WTC11 (cell line): ENCODE measurements at regions not wholly inside any gene's neighbourhood (a gene's known extent, or its start where the extent isn't known, plus 50 kb on each side); places are given as distances from the start of the nearest gene placed in this dataset.

ENCODE experiments used
- AFF4 ChIP-seq: sonication (generic); formaldehyde crosslinking; IDR thresholded peaks from 2 replicates; pipeline ENCODE4 v1.8.1; 2023; ENCODE audit warnings: mild to moderate bottlenecking, missing genetic modification reagents, borderline replicate concordance
- CTCF ChIP-seq: fragments of 200-600 bp; IDR thresholded peaks from 2 replicates; pipeline ENCODE4 v1.8.0; 2022; ENCODE audit warnings: antibody characterized with exemption
- GABPB1 ChIP-seq: sonication (generic); formaldehyde crosslinking; IDR thresholded peaks from 2 replicates; pipeline ENCODE4 v1.8.1; 2023; ENCODE audit warnings: mild to moderate bottlenecking, missing genetic modification reagents
- MXD4 ChIP-seq: fragments of 250-450 bp; sonication (Bioruptor Pico); IDR thresholded peaks from 2 replicates; pipeline ENCODE4 v1.8.0; 2021; ENCODE audit warnings: mild to moderate bottlenecking, moderate library complexity, borderline replicate concordance
- NFYB ChIP-seq: sonication (generic); formaldehyde crosslinking; conservative IDR thresholded peaks from 2 replicates; pipeline ENCODE4 v1.8.0; 2022; ENCODE audit warnings: low read depth, missing genetic modification reagents
- ZNF121 ChIP-seq: sonication (generic); formaldehyde crosslinking; IDR thresholded peaks from 2 replicates; pipeline ENCODE4 v1.8.0; 2023; ENCODE audit warnings: missing genetic modification reagents
- ZNF281 ChIP-seq: sonication (generic); formaldehyde crosslinking; IDR thresholded peaks from 2 replicates; pipeline ENCODE4 v1.8.0; 2023; ENCODE audit warnings: mild to moderate bottlenecking, missing genetic modification reagents
- TF ChIP-seq, protein P1 (sequence below): sonication (generic); formaldehyde crosslinking; IDR thresholded peaks from 2 replicates; pipeline ENCODE4 v1.8.1; 2022; ENCODE audit warnings: low read depth, mild to moderate bottlenecking, moderate library complexity, missing genetic modification reagents, borderline replicate concordance

DNA sequence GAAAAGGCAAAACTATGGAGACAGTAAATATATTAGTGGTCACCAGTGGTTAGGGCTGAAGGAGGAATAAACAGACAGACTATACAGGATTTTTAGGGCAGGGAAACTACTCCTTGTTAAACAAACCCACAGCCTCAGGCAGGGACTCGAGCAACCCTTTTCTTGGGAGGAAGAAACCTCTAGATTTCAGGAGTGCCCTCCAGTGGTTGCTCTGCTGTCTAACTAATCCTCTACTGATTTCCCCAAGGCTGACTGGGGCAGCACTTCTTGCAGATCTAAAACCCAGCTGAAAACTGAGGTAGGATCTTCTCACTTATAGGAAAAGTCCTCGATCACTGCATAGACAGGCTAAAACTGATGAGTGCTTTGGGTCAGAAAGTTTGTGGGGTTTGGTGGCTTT is 176.8 kb downstream of the ISOC1 start:
- TF ChIP-seq ZNF281 (CRISPR knock-in tag) (no peak), CTCF (no peak), NFYB (CRISPR knock-in tag) (no peak), GABPB1 (CRISPR knock-in tag) (no peak), AFF4 (CRISPR knock-in tag) (no peak), MXD4 (CRISPR knock-in tag) (no peak), ZNF121 (CRISPR knock-in tag) (no peak)
- TF ChIP-seq, protein P1, sequence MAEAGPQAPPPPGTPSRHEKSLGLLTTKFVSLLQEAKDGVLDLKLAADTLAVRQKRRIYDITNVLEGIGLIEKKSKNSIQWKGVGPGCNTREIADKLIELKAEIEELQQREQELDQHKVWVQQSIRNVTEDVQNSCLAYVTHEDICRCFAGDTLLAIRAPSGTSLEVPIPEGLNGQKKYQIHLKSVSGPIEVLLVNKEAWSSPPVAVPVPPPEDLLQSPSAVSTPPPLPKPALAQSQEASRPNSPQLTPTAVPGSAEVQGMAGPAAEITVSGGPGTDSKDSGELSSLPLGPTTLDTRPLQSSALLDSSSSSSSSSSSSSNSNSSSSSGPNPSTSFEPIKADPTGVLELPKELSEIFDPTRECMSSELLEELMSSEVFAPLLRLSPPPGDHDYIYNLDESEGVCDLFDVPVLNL (CRISPR knock-in tag) = no peak
